ENCODE measurements at regions not wholly inside any gene's neighbourhood (a gene's known extent, or its start where the extent isn't known, plus 50 kb on each side); places are given as distances from the start of the nearest gene placed in this dataset.

DNA sequence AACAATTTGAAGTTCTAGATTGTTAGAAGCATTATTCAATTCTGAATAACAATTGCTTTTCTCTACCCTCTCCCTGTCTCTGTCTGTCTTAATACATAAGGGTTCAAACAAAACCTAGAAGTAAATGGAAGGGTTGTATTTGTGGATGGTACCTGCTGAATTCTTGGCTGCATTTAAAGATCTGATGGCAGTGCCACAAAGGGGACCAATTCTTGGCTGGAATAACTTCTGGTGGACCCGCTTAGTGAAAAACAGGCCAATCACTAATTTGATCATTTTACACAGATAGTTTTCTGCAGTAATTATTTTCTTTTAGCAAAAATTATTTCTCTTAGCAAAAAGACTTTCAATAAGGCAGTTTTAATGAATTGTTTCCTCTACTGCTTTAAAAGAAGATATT lies 353.5 kb downstream of the MYCN start:
- no peak for DNase-seq (ENCODE audit: low read depth)

DNA sequence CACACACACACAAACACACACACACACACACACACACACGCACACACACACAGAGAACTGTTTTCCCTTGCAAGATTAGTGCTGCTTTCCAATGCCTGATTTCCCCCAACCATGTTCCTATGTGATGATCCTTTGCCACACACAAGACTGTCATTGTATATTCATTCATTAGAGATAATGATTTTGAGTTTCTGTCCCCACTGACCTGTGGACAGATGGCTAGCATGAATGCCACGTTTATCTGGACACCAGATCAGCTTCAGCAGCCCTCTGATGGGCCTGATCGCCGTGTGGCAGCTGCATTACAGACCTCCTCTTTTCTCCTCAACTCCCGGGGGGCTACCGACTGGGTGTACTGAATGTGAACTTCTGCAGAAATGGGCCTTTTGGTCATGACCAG lies 353.0 kb downstream of the MYCN start:
- no peak for DNase-seq (ENCODE audit: low read depth)

DNA sequence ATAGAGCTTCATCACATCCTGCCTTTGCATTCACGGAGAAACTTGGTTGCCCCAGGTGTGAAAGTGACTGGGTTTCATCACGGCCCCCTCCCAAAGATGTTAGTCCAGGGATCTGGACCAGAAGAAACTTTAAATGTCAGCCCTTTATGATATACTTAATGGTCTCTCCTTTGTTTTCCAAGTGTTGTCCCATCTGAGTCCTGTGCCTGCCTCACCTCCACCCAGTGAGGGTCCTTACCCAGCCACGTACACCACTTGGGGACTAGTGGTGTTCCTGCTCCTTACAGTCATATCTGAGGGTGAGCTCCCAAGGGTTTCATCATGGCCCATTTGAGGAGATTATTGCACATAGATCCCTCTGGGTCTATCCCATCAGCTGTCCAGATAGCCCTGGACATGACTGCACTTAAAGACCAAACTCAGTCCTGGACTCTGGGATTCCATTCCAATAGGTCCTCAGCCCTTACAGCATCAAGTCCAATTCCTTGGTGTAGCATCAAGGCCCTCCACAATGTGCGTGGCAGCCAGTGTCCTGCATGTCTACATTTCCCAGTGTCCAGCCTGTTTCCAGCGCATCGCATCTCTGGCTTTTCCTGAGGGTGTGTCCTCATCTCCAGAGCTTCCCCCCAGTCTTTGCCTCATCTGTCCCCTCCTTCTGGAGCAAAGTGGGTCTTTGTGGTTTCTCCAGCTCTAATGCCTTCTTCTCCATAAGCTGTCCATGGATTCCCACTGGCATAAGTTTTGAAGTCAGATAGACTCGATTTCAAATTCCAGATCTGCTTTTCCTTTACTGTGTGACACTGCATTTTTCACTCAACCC lies 351.6 kb downstream of the MYCN start:
- DNase-seq (ENCODE audit: low read depth): no peak

DNA sequence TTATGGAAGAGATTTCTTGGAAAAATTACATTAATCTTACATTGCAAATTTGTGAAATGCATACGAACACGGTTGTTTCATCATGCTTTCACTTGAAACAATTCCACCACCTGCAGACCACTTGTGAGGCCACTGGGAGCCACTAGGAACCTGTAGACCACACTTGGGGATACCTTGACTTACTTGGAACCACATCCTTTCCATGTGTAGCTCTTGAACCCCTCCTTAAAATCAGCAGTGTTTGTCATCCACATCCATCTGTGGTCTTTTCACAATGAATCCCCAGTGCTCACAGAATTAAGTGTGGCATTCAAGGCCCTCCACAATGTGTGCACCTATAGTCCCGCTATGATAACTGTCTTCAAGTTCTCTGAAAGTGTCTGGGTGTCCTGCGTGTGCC lies 350.9 kb downstream of the MYCN start:
- no peak for DNase-seq (ENCODE audit: low read depth)

DNA sequence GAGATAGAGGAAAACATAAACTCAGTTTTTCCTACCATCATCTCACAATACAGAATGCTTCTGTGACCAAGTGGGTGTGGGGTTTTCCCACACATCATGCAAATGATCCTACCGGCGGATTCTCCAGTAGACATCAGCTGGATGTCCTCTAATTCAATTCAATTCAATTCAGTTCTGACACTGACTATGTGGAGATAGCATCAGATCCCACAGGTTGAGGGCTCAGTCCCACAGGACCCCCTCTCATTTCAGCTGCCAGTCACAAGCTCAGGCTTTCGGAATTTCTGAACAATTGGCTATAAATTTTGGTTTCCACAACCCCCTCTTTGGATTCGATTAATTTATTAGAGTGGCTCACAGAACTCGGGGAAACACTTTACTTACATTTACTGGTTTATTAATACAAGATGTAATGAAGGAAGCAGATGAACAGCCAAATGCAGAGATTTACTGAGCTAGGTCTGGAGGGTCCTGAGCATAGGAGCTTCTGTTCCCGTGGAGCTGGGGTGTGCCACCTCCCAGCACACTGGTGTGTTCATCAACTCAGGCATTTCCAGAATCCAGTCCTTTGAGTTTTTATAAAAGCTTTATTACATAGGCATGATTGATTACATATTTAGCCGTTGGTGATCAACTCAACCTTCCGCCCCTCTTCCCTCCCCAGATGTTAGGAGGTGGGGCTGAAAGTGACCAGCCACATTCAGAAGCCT lies 350.1 kb downstream of the MYCN start:
- DNase-seq (ENCODE audit: low read depth): no peak

DNA sequence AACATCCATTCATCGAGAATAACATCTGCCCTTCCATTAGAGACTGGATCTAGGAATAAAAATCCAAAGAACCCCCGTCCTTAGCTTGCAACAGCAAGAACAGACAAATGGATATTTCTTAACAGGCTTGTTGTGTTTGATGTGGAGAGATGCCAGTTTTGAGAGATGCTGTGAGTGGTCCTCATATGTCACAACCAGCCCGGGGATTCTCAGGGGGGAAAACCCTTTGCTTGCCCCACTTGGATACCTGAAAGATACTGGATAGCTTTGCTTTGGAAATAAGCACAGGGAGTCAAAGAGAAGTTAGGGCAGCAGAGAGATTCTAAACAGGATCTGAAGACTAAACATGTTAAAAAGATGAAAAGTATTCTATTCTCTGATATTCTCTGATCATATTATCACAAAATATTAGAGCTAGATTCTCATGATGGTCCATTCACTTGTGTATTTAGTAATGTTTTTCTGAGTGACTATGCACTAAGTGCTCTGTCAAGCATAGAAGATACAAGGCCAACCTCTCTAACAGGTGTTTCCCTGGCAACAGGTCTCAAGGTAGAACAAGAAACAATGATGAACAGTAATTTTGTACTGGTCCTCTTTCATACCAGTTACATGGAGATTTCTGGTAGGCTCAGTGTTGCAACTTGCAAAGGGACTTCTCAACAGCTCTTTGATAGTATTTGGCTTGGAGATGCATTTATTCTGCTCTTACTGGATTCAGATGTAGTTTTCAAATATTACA lies 348.2 kb downstream of the MYCN start:
- DNase-seq (ENCODE audit: low read depth): no peak

DNA sequence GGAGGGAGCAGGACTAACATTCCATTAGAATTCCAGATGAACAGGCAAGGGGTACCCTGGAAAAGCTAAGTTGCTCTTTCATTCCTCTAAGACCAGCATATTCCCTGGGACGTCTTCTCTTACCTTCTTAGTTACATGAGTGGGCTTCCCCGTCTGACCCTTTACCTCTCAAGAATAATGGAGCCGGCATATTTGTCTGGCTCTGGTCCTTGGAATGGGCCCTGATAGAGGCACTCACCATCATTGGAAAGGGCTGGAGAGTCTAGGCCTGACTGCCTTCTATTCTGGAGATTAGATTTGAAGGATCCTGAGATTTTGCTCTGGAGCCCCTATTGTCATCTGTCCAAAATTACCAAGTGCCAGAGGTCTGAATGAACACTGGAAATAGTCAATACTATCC lies 347.5 kb downstream of the MYCN start:
- no peak for DNase-seq (ENCODE audit: low read depth)

DNA sequence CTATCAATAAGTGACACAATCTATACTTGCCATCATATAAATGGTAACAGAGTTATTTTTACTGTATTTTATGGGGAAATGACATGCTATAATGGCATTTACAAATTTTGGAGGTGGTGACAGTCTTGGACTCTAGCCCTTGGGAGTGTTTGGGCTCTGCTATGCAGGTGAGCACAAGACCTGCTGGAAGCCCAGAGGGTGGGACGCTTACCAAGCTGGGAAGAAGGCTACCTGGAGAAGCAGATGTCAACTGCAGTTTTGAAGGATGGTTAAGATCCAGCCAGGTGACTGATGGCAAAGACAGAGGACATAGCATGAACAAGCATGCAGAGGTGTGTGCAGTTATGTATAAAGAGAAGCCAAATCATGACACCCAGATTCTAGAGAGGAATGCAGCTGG lies 346.9 kb downstream of the MYCN start:
- DNase-seq (ENCODE audit: low read depth): no peak

DNA sequence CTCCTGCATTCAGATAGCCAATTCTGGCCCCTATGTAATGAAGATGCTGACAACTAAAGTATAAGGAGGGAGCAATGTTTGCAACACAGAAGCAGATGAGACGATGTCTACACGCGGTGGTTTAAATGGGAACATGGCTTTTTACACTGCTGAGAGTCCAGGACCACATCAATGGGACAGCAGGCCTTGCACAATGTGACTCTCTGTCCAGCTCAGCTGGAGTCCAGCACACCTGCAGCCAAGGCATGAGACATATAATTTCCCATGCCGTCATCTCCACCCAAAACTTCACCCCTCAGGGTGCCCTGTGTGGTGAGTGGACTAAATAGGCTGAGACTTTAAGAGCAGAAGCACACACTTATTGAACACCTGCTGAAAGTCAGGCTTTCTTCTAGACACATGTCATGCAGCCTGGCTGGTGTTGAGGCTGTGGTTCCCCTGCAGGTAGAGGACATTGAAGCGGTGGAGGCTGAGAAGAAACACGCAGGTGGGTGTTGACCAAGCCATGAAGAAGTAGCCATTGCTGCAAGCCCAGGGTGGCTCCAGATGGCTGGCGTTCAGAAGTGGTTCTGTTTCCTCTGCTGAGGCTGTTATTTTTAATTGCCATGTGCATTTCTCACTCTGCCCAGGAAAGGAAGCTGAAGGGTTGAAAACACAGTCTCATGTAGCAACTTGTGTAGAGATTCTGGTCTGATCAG lies 345.6 kb downstream of the MYCN start:
- DNase-seq (ENCODE audit: low read depth): no peak

DNA sequence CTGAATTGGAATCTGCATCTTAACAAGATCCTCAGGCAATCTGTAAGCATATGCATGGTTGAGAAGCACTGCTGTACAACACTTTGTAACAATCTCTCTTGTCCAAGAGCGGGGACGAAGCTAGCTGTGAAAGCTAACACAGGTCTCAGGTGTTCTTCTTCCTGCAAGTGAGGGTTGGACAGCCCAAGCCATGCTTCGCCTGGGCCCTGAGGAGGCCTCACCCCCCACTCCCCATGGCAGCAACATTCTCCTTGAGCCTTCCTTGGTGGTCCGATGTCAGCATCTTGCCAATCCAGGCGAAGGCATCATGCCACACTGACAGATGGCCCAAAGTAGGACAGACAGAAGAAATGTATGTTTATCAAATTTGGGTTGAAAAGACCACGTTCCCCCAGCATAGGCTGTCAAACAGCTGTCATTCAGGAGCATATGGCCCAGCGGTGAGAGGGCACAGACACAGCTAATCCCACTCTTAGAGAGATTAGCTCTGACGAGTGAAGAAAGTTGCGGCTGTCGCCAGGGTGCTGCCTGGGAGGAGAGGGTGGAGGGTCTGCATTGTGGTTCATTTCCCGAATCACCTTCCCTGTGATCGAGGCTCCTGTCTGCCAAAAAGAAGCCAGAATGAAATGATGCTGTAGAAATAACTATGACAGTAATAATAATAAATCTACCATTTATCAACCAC lies 344.7 kb downstream of the MYCN start:
- DNase-seq (ENCODE audit: low read depth): no peak

DNA sequence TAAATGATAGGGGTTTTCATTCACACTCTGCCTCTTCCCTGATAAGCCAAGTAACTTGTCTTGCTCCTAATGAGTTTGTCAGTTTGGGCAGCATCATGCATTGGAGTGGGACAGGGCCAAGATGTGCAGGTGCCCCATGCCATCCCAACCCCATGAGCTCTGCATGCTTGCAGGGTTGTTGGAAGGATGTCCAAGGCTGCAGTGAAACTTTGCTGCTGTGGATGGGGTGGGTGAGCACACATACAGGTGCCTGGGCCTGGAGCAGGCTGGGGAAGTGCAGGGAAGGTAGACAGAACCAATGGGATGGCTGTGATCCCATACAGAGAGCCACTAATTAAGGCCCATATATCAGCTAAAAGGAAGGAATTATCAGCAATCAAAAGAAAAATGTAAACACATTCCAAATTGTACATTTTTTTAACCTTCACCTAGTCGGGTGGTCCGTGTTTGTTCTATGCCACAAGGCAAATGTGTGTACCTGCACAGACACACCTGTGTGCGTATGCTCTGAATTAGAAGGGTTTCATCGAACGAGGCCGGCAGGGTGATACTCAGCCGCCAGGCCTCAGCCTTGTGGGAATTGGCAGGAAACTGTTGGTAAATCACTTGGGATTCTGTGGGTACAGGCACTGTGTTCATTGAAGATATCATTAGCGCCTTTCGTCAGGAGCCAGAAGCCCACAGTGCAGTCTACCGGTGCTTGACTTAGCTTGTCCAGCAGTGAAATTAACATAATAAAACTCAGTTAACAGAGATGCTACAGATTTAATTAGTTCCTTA lies 342.9 kb downstream of the MYCN start:
- no peak for DNase-seq (ENCODE audit: low read depth)

DNA sequence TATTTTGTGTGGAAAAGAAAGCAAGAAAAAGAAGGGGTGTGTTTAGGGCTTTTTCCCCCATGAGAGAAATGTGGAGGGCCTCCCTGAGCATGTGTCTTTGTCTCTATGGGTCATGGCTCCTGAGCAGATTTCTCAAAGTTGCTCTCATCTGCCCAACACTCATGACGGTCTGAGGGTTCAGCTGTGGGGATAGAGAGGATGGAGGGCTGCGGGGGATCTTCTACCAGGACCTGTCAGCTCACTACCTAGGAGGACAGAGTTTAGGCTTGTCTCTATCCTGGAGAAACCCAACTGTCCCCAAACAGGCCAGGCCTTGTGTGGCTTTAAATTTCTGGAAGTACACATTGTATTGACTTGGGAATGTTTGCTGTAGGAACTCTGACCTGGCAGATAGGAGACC lies 342.2 kb downstream of the MYCN start:
- no peak for DNase-seq (ENCODE audit: low read depth)

DNA sequence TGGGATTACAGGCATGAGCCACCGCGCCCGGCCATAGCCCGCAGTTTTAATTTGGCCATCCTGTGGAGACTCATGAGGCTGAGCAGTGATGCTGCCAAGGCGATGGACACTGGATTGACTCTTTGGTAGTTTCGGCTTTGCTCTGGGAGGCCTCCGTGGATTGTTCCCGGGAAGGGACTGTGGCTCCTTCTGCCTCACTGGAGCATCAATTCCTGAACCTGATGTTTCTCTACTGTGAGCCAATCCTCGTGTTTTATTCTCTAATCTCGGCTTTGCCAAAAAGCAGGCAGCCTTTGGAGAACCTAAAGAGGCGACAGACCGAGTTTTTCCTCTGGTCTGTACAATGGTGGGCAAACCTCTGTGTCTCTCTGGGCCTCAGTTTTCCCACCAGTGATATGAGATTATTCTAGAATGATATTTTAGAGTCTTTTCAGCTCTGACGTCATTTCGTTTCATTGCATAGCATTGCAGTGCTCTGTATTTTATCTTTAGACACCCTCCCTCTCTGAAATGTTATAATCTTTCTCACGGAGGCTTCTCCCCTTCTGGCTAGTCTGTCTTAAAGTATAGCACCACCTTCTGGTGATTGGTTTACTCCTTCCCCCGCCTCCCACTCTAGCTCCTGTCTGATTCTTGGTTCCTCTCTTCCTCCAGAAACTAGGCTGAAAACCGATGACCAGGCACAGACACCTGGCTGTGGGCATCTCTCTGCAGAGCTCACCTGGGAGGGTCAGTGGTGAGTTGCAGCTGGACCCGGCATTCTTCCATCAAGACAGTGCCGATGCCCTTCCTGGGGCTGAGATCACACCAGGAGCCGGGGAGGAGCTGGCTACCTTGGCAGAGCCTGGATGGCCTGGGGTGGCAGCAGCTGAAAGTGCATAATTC lies 341.3 kb downstream of the MYCN start:
- no peak for DNase-seq (ENCODE audit: low read depth)

DNA sequence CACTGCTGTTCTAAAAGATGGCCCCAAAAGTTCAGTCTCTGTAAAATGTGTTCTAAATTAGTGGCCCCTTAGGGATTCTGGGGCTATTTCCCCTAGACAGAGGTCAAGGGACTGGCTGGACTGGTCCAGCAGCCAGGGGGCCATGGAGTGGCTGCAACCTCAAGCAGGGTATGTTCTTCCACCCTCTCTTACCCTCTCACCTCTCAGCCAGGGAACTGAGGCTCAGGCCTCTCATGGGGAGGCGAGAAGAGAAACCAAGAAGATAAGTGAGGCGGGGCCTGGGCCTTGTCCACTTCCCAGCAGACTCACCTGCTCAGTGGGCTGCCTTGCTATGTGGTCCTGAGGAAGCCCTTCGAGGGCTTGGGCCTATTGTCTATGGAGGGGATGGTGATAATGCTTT lies 339.7 kb downstream of the MYCN start:
- DNase-seq (ENCODE audit: low read depth): no peak

DNA sequence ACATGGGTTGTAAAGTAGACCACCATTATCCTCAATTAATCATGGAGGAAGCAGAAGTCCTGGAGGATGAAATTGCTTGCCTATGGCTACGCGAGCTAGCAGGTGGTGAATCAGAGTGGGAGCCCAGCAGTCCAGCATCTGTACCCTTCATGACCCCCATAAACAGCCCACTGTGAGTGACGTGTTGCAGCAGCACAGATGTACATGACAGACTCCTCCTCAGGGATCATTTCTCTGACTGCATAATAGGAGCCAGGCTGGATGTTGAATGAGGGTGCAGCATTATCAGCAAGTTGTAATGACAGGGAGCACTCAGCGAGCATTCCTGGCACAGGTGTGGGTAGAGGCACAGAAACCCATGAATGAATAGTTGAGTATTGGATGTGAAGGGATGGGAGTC lies 339.3 kb downstream of the MYCN start:
- no peak for DNase-seq (ENCODE audit: low read depth)

DNA sequence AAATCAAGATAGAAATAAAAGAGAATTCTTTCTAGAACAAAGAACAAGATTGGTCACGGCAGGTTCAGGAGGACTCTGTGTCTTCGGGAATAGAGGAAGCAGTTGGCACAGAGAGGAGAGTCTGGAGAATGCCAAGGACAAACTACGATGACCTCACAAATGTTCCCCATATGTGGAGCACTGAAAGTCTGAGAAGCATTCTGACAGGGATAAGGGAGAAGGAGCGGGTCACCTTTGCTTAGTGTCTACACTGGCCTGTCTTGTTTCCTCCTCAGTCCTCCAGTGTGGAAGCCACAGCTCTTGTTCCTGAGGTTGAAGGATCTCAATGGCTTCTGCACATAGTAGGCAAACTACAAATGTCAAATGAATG lies 338.8 kb downstream of the MYCN start:
- no peak for DNase-seq (ENCODE audit: low read depth)

DNA sequence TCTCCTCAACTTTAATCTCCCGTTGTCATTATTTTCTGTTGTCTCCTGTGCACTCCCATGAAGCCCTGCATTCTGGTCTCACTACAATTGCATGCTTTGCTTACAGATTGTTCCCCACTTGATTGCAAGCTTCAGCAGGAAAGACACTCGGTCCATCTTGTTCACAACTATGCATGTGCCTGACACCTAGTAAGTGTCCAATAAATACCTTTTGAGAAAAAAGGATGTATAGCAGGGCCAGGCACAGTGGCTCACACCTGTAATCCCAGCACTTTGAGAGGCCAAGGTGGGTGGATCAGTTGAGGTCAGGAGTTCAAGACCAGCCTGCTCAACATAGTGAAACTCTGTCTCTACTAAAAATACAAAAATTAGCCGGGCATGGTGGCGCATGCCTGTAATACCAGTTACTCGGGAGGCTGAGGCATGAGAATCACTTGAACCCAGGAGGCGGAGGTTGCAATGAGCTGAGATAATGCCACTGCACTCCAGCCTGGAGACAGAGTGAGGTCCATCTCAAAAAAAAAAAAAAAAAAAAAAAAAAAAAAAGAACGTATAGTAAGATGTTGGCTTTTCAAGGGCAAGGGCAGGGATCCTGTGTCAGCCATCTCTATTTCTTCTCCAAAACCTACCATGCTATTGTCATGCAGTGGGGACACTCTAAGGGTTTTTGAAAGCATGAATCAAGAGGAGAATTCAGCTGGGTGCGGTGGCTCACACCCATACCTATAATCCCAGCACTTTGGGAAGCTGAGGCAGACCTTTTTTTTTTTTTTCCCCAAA lies 338.3 kb downstream of the MYCN start:
- no peak for DNase-seq (ENCODE audit: low read depth)

DNA sequence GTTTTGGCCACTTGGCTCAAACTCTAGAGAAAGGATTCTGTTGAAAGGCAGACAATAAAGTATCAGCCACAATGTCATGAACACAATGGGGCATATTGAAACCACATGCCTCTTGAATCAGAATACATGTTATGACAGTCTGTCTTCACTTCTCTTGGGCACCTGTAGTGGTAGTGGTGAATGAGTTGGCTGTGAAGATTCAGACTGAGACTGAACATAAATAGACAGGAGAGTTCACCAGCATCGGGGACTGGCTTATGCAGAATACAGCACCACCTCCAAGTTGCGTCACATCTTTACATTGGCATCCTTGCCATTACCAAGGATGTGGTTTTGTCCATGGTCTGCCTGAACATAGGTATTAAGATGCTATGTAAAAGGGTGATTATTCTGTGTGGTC lies 336.8 kb downstream of the MYCN start:
- no peak for DNase-seq (ENCODE audit: low read depth)

DNA sequence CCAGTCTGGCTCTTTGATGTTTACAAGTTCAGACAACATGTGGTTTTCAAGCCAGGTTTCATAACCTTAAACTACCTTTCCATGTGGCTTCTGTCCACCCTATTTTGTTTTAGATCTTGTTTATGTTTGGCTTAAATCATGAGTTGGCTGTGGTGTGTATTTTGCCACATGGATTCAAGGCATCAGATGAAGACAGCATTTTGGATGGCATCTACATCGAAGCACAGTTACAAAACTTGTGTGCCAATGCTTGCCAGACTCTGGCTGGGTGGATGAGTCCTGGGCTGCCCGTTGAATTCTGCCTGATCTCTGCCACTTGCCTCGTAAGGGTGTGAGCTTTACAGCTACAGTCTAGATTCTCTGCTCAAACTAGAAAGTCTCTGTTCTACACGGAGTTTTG lies 335.3 kb downstream of the MYCN start:
- no peak for DNase-seq (ENCODE audit: low read depth)

All from iris pigment epithelial cell (primary cell).